Smooth muscle cell of the brain vasculature (primary cell): ENCODE measurements at regions not wholly inside any gene's neighbourhood (a gene's known extent, or its start where the extent isn't known, plus 50 kb on each side); places are given as distances from the start of the nearest gene placed in this dataset.
"Not testable (repeated sequence)": the region's sequence is repeated elsewhere in the genome, so short reads cannot be mapped to it uniquely, and the experiment has no call there.

Experiments
- DNase-seq: peaks from one replicate; pipeline ENCODE4 v3.0.0-alpha.2; 2012; ENCODE audit warnings: low read depth, low spot score

- no peak for DNase-seq
These were observed 197.5 kb downstream of the ARL4A start for GRCh38 chr7:12884856-12885440.

- no peak for DNase-seq
These were observed 201.3 kb downstream of the ARL4A start for GRCh38 chr7:12888717-12889116.

- no peak for DNase-seq
These were observed 202.0 kb downstream of the ARL4A start for GRCh38 chr7:12889391-12889790.

GRCh38 chr7:12890586-12890985 lies 203.2 kb downstream of the ARL4A start:
- no peak for DNase-seq

DNA sequence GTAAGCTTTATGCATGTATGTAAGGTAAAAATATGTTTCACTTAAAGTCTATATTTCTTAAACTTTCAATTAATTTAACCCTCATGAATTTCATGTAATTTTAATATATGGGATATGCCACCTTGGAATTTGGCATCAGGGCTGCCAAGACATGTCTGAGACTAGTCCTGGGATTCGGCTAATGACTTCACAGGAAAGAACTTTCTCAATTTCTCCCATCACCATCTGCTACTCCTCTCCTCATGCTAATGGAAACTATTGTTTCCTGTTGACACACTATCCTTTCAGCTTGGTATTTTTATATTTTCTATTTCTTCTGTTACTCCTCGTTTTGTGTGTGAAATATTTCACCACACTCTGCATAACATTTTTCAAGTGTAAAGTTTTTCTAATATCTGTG lies 205.9 kb downstream of the ARL4A start:
- DNase-seq, result no peak

DNA sequence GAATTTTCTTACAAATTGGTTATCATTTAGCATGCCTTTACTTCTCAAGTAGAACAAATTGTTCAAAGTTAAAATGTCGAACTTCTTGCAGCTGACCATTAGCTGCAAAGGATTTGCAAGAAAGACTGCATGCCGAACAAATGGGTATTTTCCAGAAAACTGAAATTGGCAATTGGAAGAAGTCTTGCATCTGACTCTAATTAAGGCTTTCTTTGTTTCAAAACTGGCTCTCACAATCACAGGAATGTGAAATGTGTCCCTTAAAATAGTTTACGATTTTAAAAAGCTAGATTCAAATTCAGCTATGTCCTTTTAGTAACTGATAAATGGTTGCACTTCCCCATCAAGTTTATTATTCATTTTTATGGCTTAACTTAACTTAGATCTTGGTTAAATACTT lies 207.9 kb downstream of the ARL4A start:
- no peak for DNase-seq

GRCh38 chr7:12896316-12896715 lies 208.9 kb downstream of the ARL4A start:
- no peak for DNase-seq

DNA sequence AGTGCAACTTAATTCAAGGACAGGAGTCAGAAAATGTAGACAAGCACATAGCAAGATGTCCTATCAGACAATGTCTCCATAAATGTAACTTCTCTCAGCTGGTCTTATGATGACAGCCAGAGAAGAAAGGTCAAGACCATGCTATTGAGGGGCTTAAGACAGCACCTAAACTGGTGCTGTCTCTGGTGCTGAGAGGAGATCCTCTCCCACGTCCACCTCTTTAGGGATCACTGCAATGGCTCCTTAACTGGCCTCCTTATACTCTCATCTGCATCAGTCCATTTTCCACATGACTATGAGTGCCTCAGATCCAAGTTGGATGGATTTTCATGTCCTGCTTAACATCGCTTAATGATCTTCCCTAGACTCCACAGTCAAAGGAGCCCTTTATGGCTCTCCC lies 210.6 kb downstream of the ARL4A start:
- no peak for DNase-seq

DNA sequence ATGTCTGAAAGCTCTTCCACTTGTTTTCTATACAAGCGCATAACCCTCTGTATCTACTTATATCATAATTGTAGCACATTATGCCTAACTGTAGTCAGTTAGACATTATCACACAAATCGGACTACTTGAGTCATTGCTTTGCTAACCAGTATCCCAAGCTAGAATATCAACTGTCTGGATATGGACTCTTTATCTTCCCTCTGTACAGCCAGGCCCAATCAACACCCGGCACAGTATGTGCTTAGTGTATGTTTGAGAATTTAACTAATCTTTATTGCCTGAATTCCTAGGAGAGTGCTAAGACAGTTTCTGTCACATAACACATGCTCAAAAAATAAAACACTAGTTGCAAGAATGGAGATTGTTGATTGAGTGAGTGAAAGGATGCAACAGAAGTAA lies 211.2 kb downstream of the ARL4A start:
- no peak for DNase-seq

- DNase-seq, result no peak
These were observed 218.2 kb downstream of the ARL4A start for GRCh38 chr7:12905671-12906070.

GRCh38 chr7:12907774-12908173 lies 220.3 kb downstream of the ARL4A start:
- no peak for DNase-seq

DNA sequence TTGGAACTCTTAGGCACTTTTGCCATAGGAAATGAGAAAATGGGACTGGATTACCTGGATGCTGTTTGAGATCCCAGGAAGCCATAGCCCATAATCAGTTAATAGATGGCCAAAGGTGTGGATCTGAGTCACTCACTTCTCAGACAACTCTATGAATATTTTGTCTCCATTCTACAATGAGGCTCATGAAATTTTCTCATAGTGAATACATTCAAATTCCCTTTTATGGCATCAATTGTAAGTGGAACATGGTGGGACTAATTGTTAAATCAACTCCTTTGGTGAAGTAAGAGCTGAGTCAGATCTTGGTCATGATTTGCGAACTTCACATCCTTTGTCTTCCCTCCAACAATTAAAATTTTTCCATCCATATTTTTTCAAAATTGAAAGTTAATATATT lies 222.1 kb downstream of the ARL4A start:
- DNase-seq, result no peak

GRCh38 chr7:12911053-12911452 lies 223.6 kb downstream of the ARL4A start:
- no peak for DNase-seq

DNA sequence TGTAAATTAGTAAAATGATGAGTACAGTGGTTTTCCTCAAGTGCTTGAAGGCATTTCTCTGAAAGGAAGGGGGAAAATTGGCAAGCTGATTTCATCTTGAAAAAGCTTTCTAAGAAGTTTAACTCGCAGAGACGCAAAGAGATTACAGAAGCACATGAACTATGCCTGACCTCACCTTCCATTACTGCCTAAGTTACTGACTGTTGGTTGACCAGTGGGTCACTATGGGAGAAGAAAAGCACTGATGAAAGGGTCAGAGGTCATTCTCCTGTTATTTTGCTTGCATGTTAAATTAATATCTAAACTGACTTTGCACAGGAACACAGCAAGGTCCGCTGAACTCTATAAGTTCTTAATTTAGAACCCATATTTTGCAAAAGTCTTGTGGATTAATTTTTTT lies 225.6 kb downstream of the ARL4A start:
- no peak for DNase-seq

- no peak for DNase-seq
These were observed 230.4 kb downstream of the ARL4A start for GRCh38 chr7:12917801-12918200.

DNA sequence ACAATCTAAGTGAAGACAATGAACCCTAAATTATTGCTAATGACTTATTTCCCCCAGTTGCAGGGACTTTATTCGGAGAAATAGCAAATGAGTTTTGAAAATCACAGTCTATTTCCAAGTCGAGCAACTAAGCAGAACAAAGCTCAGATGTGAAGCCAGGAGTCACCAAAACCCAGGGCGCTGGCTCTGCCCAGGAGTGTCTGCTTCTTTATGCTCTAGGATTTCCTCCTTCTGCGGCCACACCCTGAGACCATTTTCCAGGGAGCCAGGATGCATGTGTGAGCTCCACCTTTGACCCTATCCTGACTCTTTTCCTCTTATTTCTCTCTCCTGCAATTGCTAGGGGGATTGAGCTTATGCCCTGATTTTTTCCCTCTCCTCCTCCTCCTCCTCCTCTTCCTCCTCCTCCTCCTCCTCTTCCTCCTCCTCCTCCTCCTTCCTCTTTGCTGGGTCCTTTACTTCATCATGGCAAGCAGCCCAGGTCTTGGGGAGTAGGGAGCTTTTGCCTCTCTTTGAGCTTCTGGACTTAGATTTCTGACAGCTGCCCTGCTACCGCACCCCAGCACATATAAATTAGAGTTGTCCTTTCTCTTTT lies 234.4 kb downstream of the ARL4A start:
- no peak for DNase-seq

DNA sequence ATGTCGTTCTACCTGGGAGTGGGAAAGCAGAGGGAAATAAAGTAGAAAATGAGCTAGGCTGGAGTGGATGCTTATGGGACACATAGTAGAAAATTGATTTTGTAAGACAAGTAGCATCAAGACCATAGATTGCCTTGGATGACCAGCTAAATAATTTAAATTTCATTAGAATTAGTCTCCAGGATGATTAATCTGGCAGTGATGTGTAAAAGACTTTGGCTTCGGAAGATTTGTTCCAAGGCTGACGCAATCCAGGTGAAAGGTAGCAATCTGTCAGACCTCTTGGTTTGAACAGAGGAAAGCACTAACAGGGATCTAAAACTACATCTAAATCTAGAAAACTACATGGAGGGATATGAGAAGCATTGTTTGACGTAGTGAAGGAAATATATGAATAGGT lies 236.5 kb downstream of the ARL4A start:
- no peak for DNase-seq

GRCh38 chr7:12926206-12926605 lies 238.8 kb downstream of the ARL4A start:
- DNase-seq, result no peak

- no peak for DNase-seq
These were observed 240.4 kb downstream of the ARL4A start for GRCh38 chr7:12927635-12928434.

DNA sequence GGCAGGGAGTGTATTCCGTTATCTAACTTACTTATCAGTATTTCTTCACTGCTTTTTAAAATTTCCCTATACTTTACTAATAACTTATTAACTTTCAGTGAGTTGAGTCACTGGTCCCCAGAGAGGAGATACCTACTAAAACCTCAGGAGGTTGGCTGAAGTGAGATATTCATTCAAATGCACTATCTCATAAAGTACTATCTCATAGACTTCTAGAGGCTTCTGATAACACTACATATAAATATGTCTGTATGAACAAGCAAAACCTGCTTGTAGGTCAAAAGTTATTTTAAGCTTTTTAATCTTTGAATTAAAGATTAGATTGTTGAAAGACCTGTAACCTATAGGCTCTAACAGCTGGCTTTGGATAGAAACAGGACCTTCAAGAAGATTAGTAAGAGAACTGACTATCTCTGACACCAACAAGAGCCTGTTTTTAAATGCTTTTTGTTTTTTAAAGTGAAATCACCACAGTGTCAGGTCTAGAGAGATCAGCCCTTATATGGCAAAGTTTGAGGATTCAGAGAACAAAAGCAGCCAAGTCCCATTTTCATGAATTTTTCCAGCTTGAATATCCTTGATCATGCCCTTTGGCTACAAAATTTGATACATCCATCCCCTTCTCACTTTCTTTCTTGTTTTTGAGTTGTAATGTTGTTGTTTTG lies 242.2 kb downstream of the ARL4A start:
- DNase-seq, result no peak

- DNase-seq, result no peak
These were observed 243.1 kb downstream of the ARL4A start for GRCh38 chr7:12930534-12930933.

DNA sequence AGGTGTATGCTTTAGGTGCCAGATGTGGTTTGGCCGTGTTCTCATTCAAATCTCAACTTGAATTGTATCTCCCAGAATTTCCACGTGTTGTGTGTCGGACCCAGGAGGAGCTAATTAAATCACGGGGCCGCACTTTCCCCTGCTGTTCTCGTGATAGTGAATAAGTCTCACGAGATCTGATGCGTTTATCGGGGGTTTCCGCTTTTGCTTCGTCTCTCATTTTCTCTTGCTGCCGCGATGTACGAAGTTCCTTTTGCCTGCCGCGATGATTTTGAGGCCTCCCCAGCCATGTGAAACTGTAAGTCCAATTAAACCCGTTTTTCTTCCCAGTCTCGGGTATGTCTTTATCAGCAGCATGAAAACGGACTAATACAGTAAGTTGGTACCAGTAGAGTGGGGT lies 244.0 kb downstream of the ARL4A start:
- not testable (repeated sequence) for DNase-seq

- no peak for DNase-seq
These were observed 252.3 kb downstream of the ARL4A start for GRCh38 chr7:12939694-12940093.
